ENCODE measurements at regions not wholly inside any gene's neighbourhood (a gene's known extent, or its start where the extent isn't known, plus 50 kb on each side); places are given as distances from the start of the nearest gene placed in this dataset.

- TF ChIP-seq CTCF (IDR thresholded peaks at IDR 0.05; ENCODE audit: low read length, missing control alignments), result no peak
- H3K4me3 ChIP-seq (replicated peaks; ENCODE audit: low read depth, low read length), result no peak overlapping the region
- peak; percentile 14 for DNase-seq (ENCODE audit: low read depth)
These were observed 62.1 kb upstream of the DOCK10 start for GRCh38 chr2:225104321-225104720.

GRCh38 chr2:225103737-225104141 is 61.5 kb upstream of the DOCK10 start:
- no peak for TF ChIP-seq CTCF (IDR thresholded peaks at IDR 0.05; ENCODE audit: low read length, missing control alignments)
- H3K4me3 ChIP-seq (replicated peaks; ENCODE audit: low read depth, low read length), result no peak overlapping the region
- peak; percentile 47 for DNase-seq (ENCODE audit: low read depth)

GRCh38 chr2:225100856-225101294 is 58.6 kb upstream of the DOCK10 start:
- DNase-seq (ENCODE audit: low read depth), result peak; percentile 92

GRCh38 chr2:225100269-225100668 is 58.0 kb upstream of the DOCK10 start:
- H3K4me3 ChIP-seq (replicated peaks; ENCODE audit: low read depth, low read length), result no peak overlapping the region
- DNase-seq (ENCODE audit: low read depth), result peak; percentile 78
- TF ChIP-seq CTCF (IDR thresholded peaks at IDR 0.05; ENCODE audit: low read length, missing control alignments), result no peak

More at GRCh38 chr2:225100856-225101294, 58.6 kb upstream of the DOCK10 start:
- TF ChIP-seq CTCF (IDR thresholded peaks at IDR 0.05; ENCODE audit: low read length, missing control alignments), result no peak
- H3K4me3 ChIP-seq (replicated peaks; ENCODE audit: low read depth, low read length), result no peak overlapping the region

- TF ChIP-seq CTCF (IDR thresholded peaks at IDR 0.05; ENCODE audit: low read length, missing control alignments), result no peak
- DNase-seq (ENCODE audit: low read depth), result no peak
- no peak overlapping the region for H3K4me3 ChIP-seq (replicated peaks; ENCODE audit: low read depth, low read length)
These were observed 54.8 kb upstream of the DOCK10 start for GRCh38 chr2:225097035-225097434.
